IMR-90 (cell line): ENCODE measurements at regions not wholly inside any gene's neighbourhood (a gene's known extent, or its start where the extent isn't known, plus 50 kb on each side); places are given as distances from the start of the nearest gene placed in this dataset.

ENCODE experiments used
- ATAC-seq: fragments of 200-7000 bp; cut with Tn5 transposase; 2 replicates; pipeline ENCODE4 v1.9.1; 2020; ENCODE audit warnings: low read depth, mild to moderate bottlenecking, moderate library complexity
- BruUV-seq: library from RNA; stranded (reverse); fragments of 400-500 nt; replicated peaks from 2 replicates; lab custom pipeline; 2021; lab: Mats Ljungman, UMichigan
- CTCF ChIA-PET: fragments of 300-600 bp; formaldehyde crosslinking; extraction: SDS; loops from one replicate; lab custom pipeline; 2021; ENCODE audit warnings: antibody characterized with exemption; lab: Yijun Ruan, JAX
- POLR2A ChIA-PET: fragments of 300-600 bp; sonication (Branson Sonifier 250); formaldehyde crosslinking; loops from one replicate; lab custom pipeline; 2022; ENCODE audit warnings: antibody characterized with exemption; ENCODE audit not compliant: unreplicated experiment; lab: Charles Lee
- DNase-seq: peaks from one replicate; pipeline ENCODE4 v3.0.0; 2013
- H2AFZ ChIP-seq: replicated peaks from 2 replicates; pipeline ENCODE3; 2013; ENCODE audit warnings: low read length, mild to moderate bottlenecking; ENCODE audit not compliant: poor library complexity
- H2AK5ac ChIP-seq: 2 replicates; pipeline ENCODE4 v1.6.1; 2013; ENCODE audit warnings: low read depth, low read length, inconsistent platforms
- H2AK9ac ChIP-seq: replicated peaks from 2 replicates; pipeline ENCODE3; 2013; ENCODE audit warnings: mild to moderate bottlenecking, low read depth, low read length, moderate library complexity; ENCODE audit not compliant: poor library complexity
- H2BK120ac ChIP-seq: 2 replicates; pipeline ENCODE4 v1.6.1; 2013; ENCODE audit warnings: low read depth, low read length, inconsistent platforms
- H2BK15ac ChIP-seq: 3 replicates; pipeline ENCODE4 v1.6.1; 2013; ENCODE audit warnings: low read depth, low read length, inconsistent platforms
- H2BK20ac ChIP-seq: 2 replicates; pipeline ENCODE4 v1.6.1; 2013; ENCODE audit warnings: low read depth, mild to moderate bottlenecking, inconsistent platforms, low read length, moderate library complexity
- H2BK5ac ChIP-seq: 2 replicates; pipeline ENCODE4 v1.6.1; 2013; ENCODE audit warnings: mild to moderate bottlenecking, low read depth, low read length, inconsistent platforms; ENCODE audit not compliant: poor library complexity, severe bottlenecking
- H3K14ac ChIP-seq: replicated peaks from 2 replicates; pipeline ENCODE4 v1.6.1; 2013; ENCODE audit warnings: low read depth, low read length, inconsistent platforms
- H3K18ac ChIP-seq: 2 replicates; pipeline ENCODE4 v1.6.1; 2013; ENCODE audit warnings: low read depth, low read length, control low read depth
- H3K23ac ChIP-seq: 2 replicates; pipeline ENCODE4 v1.6.1; 2013; ENCODE audit warnings: low read depth, low read length, inconsistent platforms
- H3K27ac ChIP-seq: 2 replicates; pipeline ENCODE4 v1.5.1; 2013; ENCODE audit warnings: mild to moderate bottlenecking, control low read depth, low read length; ENCODE audit not compliant: insufficient read depth
- H3K27me3 ChIP-seq: 2 replicates; pipeline ENCODE4 v1.6.1; 2013; ENCODE audit warnings: low read length; ENCODE audit not compliant: control insufficient read depth, insufficient read depth
- H3K36me3 ChIP-seq: 2 replicates; pipeline ENCODE4 v1.6.1; 2013; ENCODE audit warnings: low read length, mixed read lengths; ENCODE audit not compliant: control insufficient read depth, insufficient read depth
- H3K4ac ChIP-seq: 2 replicates; pipeline ENCODE4 v1.6.1; 2013; ENCODE audit warnings: low read depth, low read length, inconsistent platforms
- H3K4me1 ChIP-seq: 2 replicates; pipeline ENCODE4 v1.6.1; 2013; ENCODE audit warnings: low read length, mixed read lengths; ENCODE audit not compliant: control insufficient read depth, insufficient read depth
- H3K4me2 ChIP-seq: 2 replicates; pipeline ENCODE4 v1.6.1; 2013; ENCODE audit warnings: low read depth, mild to moderate bottlenecking, control low read depth, low read length, moderate library complexity
- H3K4me3 ChIP-seq: 2 replicates; pipeline ENCODE4 v1.5.1; 2013; ENCODE audit warnings: low read depth, mild to moderate bottlenecking, control low read depth, low read length, moderate library complexity; ENCODE audit not compliant: insufficient read depth
- H3K56ac ChIP-seq: 2 replicates; pipeline ENCODE4 v1.6.1; 2013; ENCODE audit warnings: low read length, inconsistent platforms; ENCODE audit not compliant: insufficient read depth; ENCODE audit errors: extremely low read depth
- H3K79me1 ChIP-seq, 2 experiments: 2 replicates each; pipeline ENCODE4 v1.6.1; 2013; ENCODE audit warnings: low read length in 2 of 2, inconsistent platforms in 1 of 2, low read depth in 1 of 2
- H3K9ac ChIP-seq: 2 replicates; pipeline ENCODE4 v1.6.1; 2013; ENCODE audit warnings: low read depth, low read length, control low read depth
- H3K9me1 ChIP-seq: 2 replicates; pipeline ENCODE4 v1.6.1; 2013; ENCODE audit warnings: low read length, inconsistent platforms; ENCODE audit not compliant: insufficient read depth
- H3K9me3 ChIP-seq: 2 replicates; pipeline ENCODE4 v1.6.1; 2013; ENCODE audit warnings: low read length; ENCODE audit not compliant: control insufficient read depth, insufficient read depth
- H4K20me1 ChIP-seq: 2 replicates; pipeline ENCODE4 v1.6.1; 2013; ENCODE audit warnings: low read length, inconsistent platforms; ENCODE audit not compliant: insufficient read depth
- H4K5ac ChIP-seq: 2 replicates; pipeline ENCODE4 v1.6.1; 2013; ENCODE audit warnings: mild to moderate bottlenecking, low read depth, low read length, control low read depth
- H4K8ac ChIP-seq, 2 experiments: 2 replicates each; pipeline ENCODE4 v1.6.1; 2013; ENCODE audit warnings: low read depth in 2 of 2, low read length in 2 of 2, control low read depth in 1 of 2, inconsistent platforms in 1 of 2
- H4K91ac ChIP-seq: 2 replicates; pipeline ENCODE4 v1.6.1; 2013; ENCODE audit warnings: low read depth, low read length, inconsistent platforms; ENCODE audit not compliant: insufficient read depth
- CEBPB ChIP-seq: IDR thresholded peaks from 2 replicates; pipeline ENCODE4 v1.6.1; 2012; ENCODE audit warnings: low read depth, low read length, improper control_type of control experiment
- CHD1 ChIP-seq: IDR thresholded peaks from 2 replicates; pipeline ENCODE4 v1.6.1; 2012; ENCODE audit warnings: low read depth, low read length, improper control_type of control experiment
- FOS ChIP-seq: fragments of 150-350 bp; IDR thresholded peaks from 2 replicates; pipeline ENCODE4 v1.6.1; 2016; ENCODE audit warnings: low read depth, low read length
- MXI1 ChIP-seq: IDR thresholded peaks from 2 replicates; pipeline ENCODE4 v1.6.1; 2012; ENCODE audit warnings: low read depth, mild to moderate bottlenecking, low read length, moderate library complexity, borderline replicate concordance
- RFX5 ChIP-seq: IDR thresholded peaks from 2 replicates; pipeline ENCODE4 v1.8.0; 2012; ENCODE audit warnings: low read depth, mild to moderate bottlenecking, low read length, moderate library complexity
- WGBS, 2 experiments: methylation state at CpG; one replicate each; pipeline versions ENCODE4 v1.1.5 to v1.1.7; 2013; ENCODE audit warnings: missing lambda C conversion rate in 2 of 2; ENCODE audit not compliant: insufficient read length in 1 of 2; ENCODE audit errors: extremely low coverage in 2 of 2; 5-methylcytosine and 5-hydroxymethylcytosine counted together
- dilution Hi-C: fragments of 300-500 bp; cut with HindIII; formaldehyde crosslinking; loops from one replicate; pipeline ENCODE4 v1.14.3; 2018; ENCODE audit warnings: low sequenced_read_pairs; ENCODE audit not compliant: unreplicated experiment
- in situ Hi-C: fragments of 300-500 bp; cut with MboI; formaldehyde crosslinking; loops from 3 replicates; pipeline ENCODE4 v1.14.3; 2019; ENCODE audit warnings: low sequenced_read_pairs, inconsistent platforms, mixed read lengths
- intact Hi-C: fragments of 100-400 bp; cut with micrococcal nuclease; formaldehyde crosslinking; loops from 2 replicates; pipeline ENCODE4 v1.10.0; 2022
- TF ChIP-seq, protein P1 (sequence below): fragments of 150-350 bp; IDR thresholded peaks from 2 replicates; pipeline ENCODE4 v1.6.1; 2016; ENCODE audit warnings: low read depth, mild to moderate bottlenecking, low read length, moderate library complexity, borderline replicate concordance
- TF ChIP-seq, protein P2 (sequence below): conservative IDR thresholded peaks from 2 replicates; pipeline ENCODE4 v1.5.1; 2012; ENCODE audit warnings: mild to moderate bottlenecking, low read depth, low read length, improper control_type of control experiment

DNA sequence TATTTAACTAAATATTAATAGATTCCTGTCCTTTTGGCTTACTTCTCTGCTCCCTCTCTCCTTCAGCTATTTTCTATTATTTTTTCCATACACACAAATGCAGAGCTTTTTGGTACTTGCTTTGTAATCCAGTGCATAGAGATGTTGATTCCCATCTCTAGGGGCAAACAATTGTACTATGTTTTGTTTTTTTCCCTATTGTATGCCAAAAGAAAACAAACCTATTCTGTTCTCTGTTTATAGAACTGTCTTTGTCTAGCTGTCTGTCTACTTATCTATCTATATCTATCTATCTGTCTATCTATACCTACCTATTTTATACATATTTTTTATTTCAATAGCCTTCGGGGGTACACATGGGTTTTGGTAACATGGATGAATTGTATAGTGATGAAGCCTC is 121.6 kb upstream of the LIFR start:
- intact Hi-C loops, result no loop called here
- Histone ChIP-seq H2BK5ac (no peak overlapping the region), H2AK5ac (no peak overlapping the region), H4K91ac (no peak overlapping the region), H2AK9ac (no peak overlapping the region), H2BK20ac (no peak overlapping the region), H3K23ac (no peak overlapping the region), H3K4me3 (no peak overlapping the region), H3K18ac (no peak overlapping the region), H4K5ac (no peak overlapping the region), H2AFZ (no peak overlapping the region), H3K4ac (no peak overlapping the region), H3K27me3 (peaks cover 4% of the 10 kb centered on the region; the same call in 1 of the 2 replicates), H3K14ac (no peak overlapping the region), H3K56ac (no peak overlapping the region), H4K20me1 (no peaks in the 10 kb centered on the region), H3K27ac (no peak overlapping the region), H2BK15ac (no peak overlapping the region), H3K36me3 (no peaks in the 10 kb centered on the region), H3K4me1 (no peaks in the 10 kb centered on the region), H3K9me1 (0 out of 2 replicates have a peak, but pooled peaks cover 4% of the 10 kb centered on the region), H3K79me1 (no peaks in the 10 kb centered on the region), H4K8ac (no peak overlapping the region), H3K4me2 (no peak overlapping the region), H3K9ac (no peak overlapping the region), H2BK120ac (no peak overlapping the region), H3K9me3 (no peaks in the 10 kb centered on the region)
- BruUV-seq, result no TSS peak
- no CpG with 5 or more reads among the region's 1 CpG for WGBS, 2 experiments
- ChIA-PET POLR2A (no interaction called here), CTCF (no interaction called here)
- TF ChIP-seq, protein P1, sequence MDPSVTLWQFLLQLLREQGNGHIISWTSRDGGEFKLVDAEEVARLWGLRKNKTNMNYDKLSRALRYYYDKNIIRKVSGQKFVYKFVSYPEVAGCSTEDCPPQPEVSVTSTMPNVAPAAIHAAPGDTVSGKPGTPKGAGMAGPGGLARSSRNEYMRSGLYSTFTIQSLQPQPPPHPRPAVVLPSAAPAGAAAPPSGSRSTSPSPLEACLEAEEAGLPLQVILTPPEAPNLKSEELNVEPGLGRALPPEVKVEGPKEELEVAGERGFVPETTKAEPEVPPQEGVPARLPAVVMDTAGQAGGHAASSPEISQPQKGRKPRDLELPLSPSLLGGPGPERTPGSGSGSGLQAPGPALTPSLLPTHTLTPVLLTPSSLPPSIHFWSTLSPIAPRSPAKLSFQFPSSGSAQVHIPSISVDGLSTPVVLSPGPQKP, result no peak
- TF ChIP-seq CHD1 (no peak), RFX5 (no peak), MXI1 (no peak), FOS (no peak), CEBPB (no peak)
- TF ChIP-seq, protein P2, sequence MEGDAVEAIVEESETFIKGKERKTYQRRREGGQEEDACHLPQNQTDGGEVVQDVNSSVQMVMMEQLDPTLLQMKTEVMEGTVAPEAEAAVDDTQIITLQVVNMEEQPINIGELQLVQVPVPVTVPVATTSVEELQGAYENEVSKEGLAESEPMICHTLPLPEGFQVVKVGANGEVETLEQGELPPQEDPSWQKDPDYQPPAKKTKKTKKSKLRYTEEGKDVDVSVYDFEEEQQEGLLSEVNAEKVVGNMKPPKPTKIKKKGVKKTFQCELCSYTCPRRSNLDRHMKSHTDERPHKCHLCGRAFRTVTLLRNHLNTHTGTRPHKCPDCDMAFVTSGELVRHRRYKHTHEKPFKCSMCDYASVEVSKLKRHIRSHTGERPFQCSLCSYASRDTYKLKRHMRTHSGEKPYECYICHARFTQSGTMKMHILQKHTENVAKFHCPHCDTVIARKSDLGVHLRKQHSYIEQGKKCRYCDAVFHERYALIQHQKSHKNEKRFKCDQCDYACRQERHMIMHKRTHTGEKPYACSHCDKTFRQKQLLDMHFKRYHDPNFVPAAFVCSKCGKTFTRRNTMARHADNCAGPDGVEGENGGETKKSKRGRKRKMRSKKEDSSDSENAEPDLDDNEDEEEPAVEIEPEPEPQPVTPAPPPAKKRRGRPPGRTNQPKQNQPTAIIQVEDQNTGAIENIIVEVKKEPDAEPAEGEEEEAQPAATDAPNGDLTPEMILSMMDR, result no peak
- DNase-seq (no peak), ATAC-seq (no peak)
- in situ Hi-C loops, result no loop called here
- dilution Hi-C loops, result no loop called here
